ENCODE measurements at regions not wholly inside any gene's neighbourhood (a gene's known extent, or its start where the extent isn't known, plus 50 kb on each side); places are given as distances from the start of the nearest gene placed in this dataset.
A peak's percentile ranks its signal among the peaks of the same experiment; 100 is the strongest.
"Not testable (repeated sequence)": the region's sequence is repeated elsewhere in the genome, so short reads cannot be mapped to it uniquely, and the experiment has no call there.

DNA sequence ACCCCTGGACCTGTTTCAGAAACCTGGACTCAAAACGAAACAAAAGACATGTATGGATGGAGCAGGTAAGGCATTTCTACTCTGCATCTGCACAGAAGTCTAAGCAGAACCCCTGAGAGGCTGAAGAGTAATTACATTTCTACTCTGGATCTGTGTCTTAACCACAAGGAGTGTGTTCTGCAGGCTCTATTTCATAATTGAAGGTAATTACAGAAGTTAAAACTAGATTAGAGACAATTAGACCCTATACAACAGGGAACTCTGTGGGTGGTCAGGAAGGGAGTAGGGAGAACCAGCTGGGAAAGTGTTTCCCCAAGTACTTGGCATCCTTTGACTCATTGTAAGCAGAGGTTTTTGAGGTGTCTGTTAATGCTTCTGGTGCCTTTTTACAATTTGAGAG, 69.8 kb downstream of the IGSF1 start:
- no peak for DNase-seq (ENCODE audit: low spot score)

DNA sequence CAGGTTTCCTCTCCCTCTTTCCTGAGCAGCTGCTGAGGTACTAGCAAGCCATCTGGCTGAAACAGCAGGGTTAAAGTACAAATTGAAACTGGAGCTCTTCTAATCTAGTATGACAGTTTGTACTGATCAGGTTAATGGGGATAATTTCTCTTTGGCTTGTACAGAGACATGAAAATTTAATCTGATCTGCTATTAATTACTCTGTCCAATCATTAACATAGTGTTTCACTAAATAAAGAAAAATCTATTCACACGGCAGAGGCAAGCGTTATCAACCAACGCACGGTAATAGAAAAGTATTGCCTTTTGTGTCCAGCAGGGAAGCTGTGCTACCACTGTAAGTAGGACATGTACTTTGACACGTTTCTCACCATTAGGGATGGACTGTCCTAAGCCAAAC, 71.1 kb downstream of the IGSF1 start:
- no peak for DNase-seq (ENCODE audit: low spot score)

DNA sequence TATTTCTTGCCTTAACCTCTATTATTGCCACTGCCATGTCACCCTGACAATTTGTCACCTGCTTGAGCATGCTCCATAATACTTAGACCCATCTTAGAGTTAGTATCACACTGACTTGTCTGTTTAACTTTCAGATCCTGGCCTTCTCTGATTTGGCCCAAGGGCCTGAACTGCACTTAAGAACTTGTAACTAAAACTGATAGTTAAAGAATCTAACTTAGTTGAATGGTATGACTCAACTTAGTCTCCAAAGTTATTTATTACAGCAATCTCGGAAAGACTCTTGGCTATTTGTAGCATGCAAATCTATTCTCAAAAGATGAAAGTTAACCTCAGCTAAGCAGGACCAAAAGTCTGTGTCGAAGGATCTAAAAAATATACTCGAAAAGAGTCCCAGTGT, 72.3 kb downstream of the IGSF1 start:
- DNase-seq (ENCODE audit: low spot score): no peak

DNA sequence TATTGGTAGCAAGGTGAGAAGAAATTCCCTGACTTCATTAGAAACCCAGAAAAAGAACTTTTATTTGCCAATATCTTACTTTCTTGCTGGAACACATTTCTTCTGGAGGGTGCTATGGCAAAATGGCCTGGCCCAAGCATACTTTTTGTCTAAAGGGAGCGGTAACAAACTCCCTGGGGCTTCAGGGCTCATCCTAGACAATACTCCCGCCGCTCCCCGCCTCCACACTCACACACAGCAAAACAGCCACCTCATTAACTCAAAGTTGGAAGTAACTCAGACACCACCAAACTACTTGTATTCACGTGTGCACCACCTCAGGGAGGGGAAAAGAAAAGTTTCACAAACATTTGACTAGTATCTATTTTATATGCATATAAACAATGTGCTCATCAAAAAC, 75.7 kb downstream of the IGSF1 start:
- DNase-seq (ENCODE audit: low spot score): no peak

DNA sequence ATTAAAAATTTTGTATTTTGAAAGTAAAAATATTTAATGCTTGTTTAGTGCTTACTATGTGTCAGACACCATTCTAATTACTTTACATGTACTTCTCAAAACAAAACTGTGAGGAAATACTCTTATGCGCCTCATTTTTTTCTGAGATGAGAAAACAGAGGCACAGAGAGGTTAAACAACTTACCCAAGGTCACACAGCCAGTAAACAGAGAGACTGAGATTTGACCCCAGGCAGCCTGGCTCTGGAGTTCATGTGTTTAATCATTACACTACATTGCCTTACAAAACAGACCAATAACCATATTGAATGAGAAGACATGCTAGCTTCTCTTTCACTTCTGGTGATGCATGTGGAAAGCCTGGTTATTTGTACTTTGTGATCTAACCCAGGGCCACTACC, 86.3 kb downstream of the IGSF1 start:
- DNase-seq (ENCODE audit: low spot score): no peak

DNA sequence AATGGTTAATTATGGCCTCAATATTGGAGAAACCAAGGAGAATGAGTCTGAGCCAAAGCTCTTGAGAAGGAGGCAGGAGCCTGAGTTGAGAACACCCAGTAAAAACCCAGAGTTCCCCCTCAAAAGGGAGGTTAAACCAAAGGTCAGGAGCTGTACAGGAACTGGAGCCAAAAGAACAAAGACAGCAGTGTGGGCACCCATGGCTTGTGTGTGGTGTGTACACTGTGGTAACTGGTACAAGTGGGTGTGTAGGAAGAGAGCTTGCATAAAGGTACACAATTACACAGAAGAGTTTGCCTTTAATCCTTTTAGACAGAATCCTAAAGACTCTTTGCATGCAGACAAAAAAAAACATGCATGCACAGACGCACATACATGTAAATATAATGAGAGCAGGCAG, 87.1 kb downstream of the IGSF1 start:
- DNase-seq (ENCODE audit: low spot score): no peak

DNA sequence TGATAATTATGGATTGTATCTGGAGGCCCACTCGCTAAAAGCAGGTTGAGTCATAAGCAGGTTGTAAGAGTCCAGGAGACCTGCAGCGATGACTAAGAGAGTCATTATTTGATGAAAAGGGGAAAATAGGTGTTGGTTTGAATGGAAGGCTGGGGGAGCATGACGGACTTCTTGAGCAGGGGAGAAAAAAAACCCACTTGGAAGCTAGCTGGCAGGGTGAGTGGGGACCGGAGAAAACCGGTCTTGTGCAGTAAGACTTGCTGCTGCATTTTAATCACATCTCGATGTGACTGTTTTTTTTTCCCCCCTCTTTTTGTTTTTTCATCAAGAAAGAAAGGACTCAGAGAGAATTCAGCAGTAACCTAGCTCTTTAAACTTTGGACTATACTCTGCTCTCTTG, 90.0 kb downstream of the IGSF1 start:
- no peak for DNase-seq (ENCODE audit: low spot score)

DNA sequence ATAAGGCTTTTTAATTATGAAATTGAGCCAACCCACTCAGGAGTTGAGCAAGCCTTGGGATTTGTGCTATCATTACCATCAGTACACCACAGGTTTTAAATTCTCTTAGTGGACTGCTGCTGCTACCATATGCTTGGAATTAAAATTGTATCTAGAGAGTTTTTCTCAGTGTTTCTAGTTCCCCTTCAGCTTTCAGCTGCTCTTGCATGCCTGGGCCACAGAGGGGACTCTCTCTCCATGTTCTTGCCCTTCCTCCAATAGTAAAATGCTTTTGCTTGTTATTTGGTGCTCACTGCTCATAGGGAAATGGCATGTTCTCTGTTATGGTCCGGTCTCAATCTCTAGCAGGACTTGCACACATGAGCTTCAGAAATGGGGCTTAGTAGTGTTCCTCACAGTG, 101.9 kb downstream of the IGSF1 start:
- DNase-seq (ENCODE audit: low spot score): peak; percentile 3

DNA sequence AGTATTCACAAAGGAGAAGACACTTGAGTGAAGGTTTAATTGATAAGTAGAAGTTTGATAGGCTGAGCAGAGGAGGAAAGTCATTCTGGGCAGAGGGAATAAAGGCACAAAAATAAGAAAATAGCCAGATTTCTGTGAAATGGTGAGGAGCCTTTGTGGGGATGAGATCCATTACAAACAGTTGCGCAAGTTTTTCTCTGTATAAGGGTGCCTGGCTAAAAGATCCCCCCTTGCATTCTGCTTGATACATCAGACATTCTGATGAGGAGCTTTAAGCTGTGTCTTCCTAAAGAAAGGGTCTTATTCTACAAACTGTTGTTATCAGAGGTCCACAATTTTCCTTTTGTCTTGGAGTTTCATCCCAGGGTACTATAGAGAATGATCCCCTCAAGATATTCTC, 112.0 kb downstream of the ARHGAP36 start:
- no peak for DNase-seq (ENCODE audit: low spot score)

DNA sequence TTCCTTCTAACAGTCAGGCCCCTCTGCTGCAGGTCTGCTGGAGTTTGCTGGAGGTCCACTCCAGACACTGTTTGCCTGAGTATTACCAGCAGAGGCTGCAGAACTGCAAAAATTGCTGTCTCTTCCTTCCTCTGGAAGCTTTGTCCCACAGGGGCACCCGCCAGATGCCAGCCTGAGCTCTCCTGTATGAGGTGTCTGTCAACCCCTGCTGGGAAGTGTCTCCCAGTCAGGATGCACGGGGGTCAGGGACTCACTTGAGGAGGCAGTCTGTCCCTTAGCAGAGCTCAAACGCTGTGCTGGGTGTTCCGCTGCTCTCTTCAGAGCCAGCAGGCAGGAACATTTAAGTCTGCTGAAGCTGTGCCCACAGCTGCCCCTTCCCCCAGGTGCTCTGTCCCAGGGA, 105.5 kb downstream of the ARHGAP36 start:
- DNase-seq (ENCODE audit: low spot score): not testable (repeated sequence)

DNA sequence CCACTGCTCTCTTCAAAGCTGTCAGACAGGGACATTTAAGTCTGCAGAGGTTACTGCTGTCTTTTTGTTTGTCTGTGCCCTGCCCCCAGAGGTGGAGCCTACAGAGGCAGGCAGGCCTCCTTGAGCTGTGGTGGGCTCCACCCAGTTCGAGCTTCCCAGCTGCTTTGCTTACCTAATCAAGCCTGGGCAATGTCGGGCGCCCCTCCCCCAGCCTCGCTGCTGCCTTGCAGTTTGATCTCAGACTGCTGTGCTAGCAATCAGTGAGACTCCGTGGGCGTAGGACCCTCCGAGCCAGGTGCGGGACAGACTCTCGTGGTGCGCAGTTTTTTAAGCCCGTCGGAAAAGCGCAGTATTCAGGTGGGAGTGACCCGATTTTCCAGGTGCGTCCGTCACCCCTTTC, 99.5 kb downstream of the ARHGAP36 start:
- DNase-seq (ENCODE audit: low spot score): not testable (repeated sequence)

DNA sequence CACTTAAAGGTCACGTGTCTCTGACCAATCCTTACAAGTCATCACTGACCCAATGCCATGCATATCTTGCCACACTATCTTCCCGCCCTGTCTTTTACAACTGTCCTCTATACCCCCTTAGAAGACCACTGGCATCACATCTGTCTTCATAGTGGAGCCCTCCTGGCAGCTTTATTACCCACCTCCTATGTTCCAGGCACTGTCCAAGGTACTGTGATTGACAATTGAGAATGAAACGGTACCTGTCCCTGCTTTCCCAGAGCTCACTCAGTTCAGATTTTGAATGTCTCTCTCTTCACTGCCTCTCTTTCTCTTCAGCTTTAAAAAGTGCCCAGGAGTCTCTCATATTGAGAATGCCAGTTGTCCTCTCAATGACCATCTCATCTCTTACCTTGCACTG, 88.6 kb downstream of the ARHGAP36 start:
- no peak for DNase-seq (ENCODE audit: low spot score)

Measured in Ammon's horn (tissue), 1 donor.